H1 (cell line): ENCODE measurements at regions not wholly inside any gene's neighbourhood (a gene's known extent, or its start where the extent isn't known, plus 50 kb on each side); places are given as distances from the start of the nearest gene placed in this dataset.

Experiments
- CTCF ChIA-PET: fragments of 300-600 bp; sonication (Branson Sonifier 250); formaldehyde crosslinking; loops from one replicate; lab custom pipeline; 2021; ENCODE audit not compliant: partially characterized antibody; lab: Charles Lee
- POLR2A ChIA-PET: fragments of 300-600 bp; sonication (Branson Sonifier 250); formaldehyde crosslinking; loops from one replicate; lab custom pipeline; 2021; ENCODE audit warnings: inconsistent platforms; ENCODE audit not compliant: partially characterized antibody; lab: Charles Lee
- DNase-seq, 2 experiments: peaks; one replicate each; pipeline versions ENCODE4 v3.0.0 to v3.0.0-alpha.2; 2010 to 2022; ENCODE audit warnings: low spot score in 2 of 2, low read depth in 1 of 2, mixed read lengths in 1 of 2
- FAIRE-seq: peaks from 2 replicates; lab custom pipeline; 2011; peaks lifted over from hg19 to GRCh38; lab: Jason Lieb, UNC
- H2AFZ ChIP-seq: 2 replicates; pipeline ENCODE4 v1.8.1; 2012; ENCODE audit warnings: low read length, inconsistent platforms
- H2AK5ac ChIP-seq: 2 replicates; pipeline ENCODE4 v1.6.1; 2013; ENCODE audit warnings: low read depth, low read length
- H2BK120ac ChIP-seq: replicated peaks from 2 replicates; pipeline ENCODE3; 2013; ENCODE audit warnings: low read depth, low read length, inconsistent platforms
- H2BK12ac ChIP-seq: 2 replicates; pipeline ENCODE4 v1.6.1; 2013; ENCODE audit warnings: low read depth, low read length
- H2BK15ac ChIP-seq: 2 replicates; pipeline ENCODE4 v1.6.1; 2013; ENCODE audit warnings: low read length
- H2BK20ac ChIP-seq: 2 replicates; pipeline ENCODE4 v1.6.1; 2013; ENCODE audit warnings: low read length
- H2BK5ac ChIP-seq: 2 replicates; pipeline ENCODE4 v1.6.1; 2013; ENCODE audit warnings: low read depth, low read length
- H3K14ac ChIP-seq: 2 replicates; pipeline ENCODE4 v1.6.1; 2013; ENCODE audit warnings: inconsistent platforms; ENCODE audit not compliant: insufficient read length
- H3K18ac ChIP-seq: 2 replicates; pipeline ENCODE4 v1.6.1; 2013; ENCODE audit warnings: low read length; ENCODE audit errors: extremely low read depth
- H3K23ac ChIP-seq: 2 replicates; pipeline ENCODE4 v1.6.1; 2013; ENCODE audit warnings: inconsistent platforms; ENCODE audit not compliant: insufficient read length
- H3K23me2 ChIP-seq: 2 replicates; pipeline ENCODE4 v1.6.1; 2013; ENCODE audit warnings: low read depth, low read length
- H3K27ac ChIP-seq: 2 replicates; pipeline ENCODE4 v1.6.1; 2011; ENCODE audit warnings: low read depth, low read length, inconsistent platforms
- H3K27me3 ChIP-seq, 4 experiments: replicated peaks in 1 of 4; 1 replicate in 1 of 4; 2 replicates in 3 of 4; pipeline versions ENCODE4 v1.6.1 to v1.8.1; 2011 to 2013; ENCODE audit warnings: low read length in 3 of 4, mild to moderate bottlenecking in 3 of 4, inconsistent platforms in 2 of 4, mixed read lengths in 2 of 4, moderate library complexity in 1 of 4; ENCODE audit not compliant: control insufficient read depth in 3 of 4, insufficient read depth in 3 of 4; ENCODE audit errors: extremely low read depth in 1 of 4
- H3K36me3 ChIP-seq, 4 experiments: 2 replicates each; pipeline versions ENCODE4 v1.6.1 to v1.8.1; 2011 to 2013; ENCODE audit warnings: mild to moderate bottlenecking in 4 of 4, low read length in 3 of 4, moderate library complexity in 2 of 4, control low read depth in 1 of 4, inconsistent platforms in 1 of 4; ENCODE audit not compliant: insufficient read depth in 4 of 4, control insufficient read depth in 2 of 4
- H3K4ac ChIP-seq: replicated peaks from 2 replicates; pipeline ENCODE3; 2013; ENCODE audit warnings: low read length, low read depth, mixed read lengths, inconsistent platforms; ENCODE audit not compliant: insufficient read length
- H3K4me1 ChIP-seq, 4 experiments: replicated peaks in 1 of 4; 1 replicate in 1 of 4; 2 replicates in 3 of 4; pipeline versions ENCODE4 v1.6.1 to v1.8.1; 2011 to 2013; ENCODE audit warnings: low read length in 3 of 4, inconsistent platforms in 2 of 4, mixed read lengths in 1 of 4; ENCODE audit not compliant: insufficient read depth in 4 of 4, control insufficient read depth in 3 of 4
- H3K4me2 ChIP-seq, 2 experiments: 2 replicates each; pipeline versions ENCODE4 v1.6.1 to v1.8.1; 2011 to 2013; ENCODE audit warnings: low read depth in 2 of 2, low read length in 2 of 2, control low read depth in 1 of 2, inconsistent platforms in 1 of 2, mild to moderate bottlenecking in 1 of 2; ENCODE audit not compliant: insufficient read depth in 1 of 2
- H3K4me3 ChIP-seq, 4 experiments: fragments of 200-600, 300-600 bp in 1 of 4; sonication (generic), shearing (Covaris generic), sonication (Bioruptor Twin) in 1 of 4; 2 replicates each; pipeline versions ENCODE4 v1.5.1 to v1.8.1; 2011 to 2016; ENCODE audit warnings: low read length in 4 of 4, low read depth in 3 of 4, control low read depth in 2 of 4, inconsistent platforms in 2 of 4, mild to moderate bottlenecking in 2 of 4, mixed read lengths in 1 of 4, moderate library complexity in 1 of 4; ENCODE audit not compliant: insufficient read depth in 2 of 4; ENCODE audit errors: extremely low read depth in 1 of 4
- H3K56ac ChIP-seq: replicated peaks from 2 replicates; pipeline ENCODE3; 2013; ENCODE audit warnings: low read depth, mild to moderate bottlenecking, mixed read lengths, low read length, inconsistent platforms; ENCODE audit not compliant: insufficient read length
- H3K79me1 ChIP-seq: 2 replicates; pipeline ENCODE4 v1.6.1; 2013; ENCODE audit warnings: low read depth, low read length, control low read depth
- H3K79me2 ChIP-seq, 2 experiments: 2 replicates each; pipeline versions ENCODE4 v1.6.1 to v1.8.1; 2012 to 2013; ENCODE audit warnings: low read length in 2 of 2, mild to moderate bottlenecking in 2 of 2, inconsistent platforms in 1 of 2; ENCODE audit not compliant: insufficient read depth in 2 of 2, control insufficient read depth in 1 of 2
- H3K9ac ChIP-seq, 4 experiments: replicated peaks in 1 of 4; 1 replicate in 1 of 4; 2 replicates in 3 of 4; pipeline versions ENCODE4 v1.6.1 to v1.8.1; 2011 to 2013; ENCODE audit warnings: low read depth in 3 of 4, low read length in 3 of 4, control low read depth in 2 of 4, mild to moderate bottlenecking in 2 of 4, moderate library complexity in 2 of 4, inconsistent platforms in 1 of 4; ENCODE audit errors: extremely low read depth in 1 of 4
- H3K9me3 ChIP-seq, 2 experiments: 2 replicates each; pipeline versions ENCODE4 v1.6.1 to v1.8.1; 2012 to 2013; ENCODE audit warnings: mild to moderate bottlenecking in 2 of 2, moderate library complexity in 2 of 2, control low read depth in 1 of 2, inconsistent platforms in 1 of 2, low read depth in 1 of 2, low read length in 1 of 2, mixed read lengths in 1 of 2; ENCODE audit not compliant: insufficient read depth in 2 of 2
- H4K20me1 ChIP-seq, 2 experiments: replicated peaks in 1 of 2; 2 replicates each; pipeline versions ENCODE3 to v1.8.1; 2011 to 2013; ENCODE audit warnings: inconsistent platforms in 2 of 2, low read length in 2 of 2, mild to moderate bottlenecking in 1 of 2; ENCODE audit not compliant: insufficient read depth in 2 of 2, control insufficient read depth in 1 of 2
- H4K5ac ChIP-seq: 2 replicates; pipeline ENCODE4 v1.6.1; 2013; ENCODE audit warnings: low read length, low read depth, mixed read lengths, inconsistent platforms; ENCODE audit not compliant: insufficient read length
- H4K8ac ChIP-seq: 2 replicates; pipeline ENCODE4 v1.8.0; 2013; ENCODE audit warnings: mild to moderate bottlenecking, moderate library complexity, low read length, inconsistent platforms; ENCODE audit not compliant: insufficient read depth; ENCODE audit errors: extremely low read depth
- H4K91ac ChIP-seq: replicated peaks from 2 replicates; pipeline ENCODE3; 2013; ENCODE audit warnings: low read length, mixed read lengths, inconsistent platforms; ENCODE audit not compliant: insufficient read length
- CBX5 ChIP-seq: fragments of 300-800, 300-1000 bp; sonication (generic); IDR thresholded peaks from 2 replicates; pipeline ENCODE4 v1.7.1; 2016; ENCODE audit warnings: antibody characterized with exemption, low read length, low read depth
- MAFK ChIP-seq: IDR thresholded peaks from 2 replicates; pipeline ENCODE4 v1.6.1; 2012; ENCODE audit warnings: low read depth, mild to moderate bottlenecking, improper control_type of control experiment, low read length
- SIRT6 ChIP-seq: IDR thresholded peaks from one replicate; pipeline ENCODE4 v1.7.1; 2012; ENCODE audit warnings: low read length, inconsistent platforms
- SP4 ChIP-seq: IDR thresholded peaks from 2 replicates; pipeline ENCODE4 v1.6.1; 2012; ENCODE audit warnings: low read length, inconsistent platforms
- WGBS, 2 experiments: shearing (Covaris generic) in 1 of 2; methylation state at CpG; one replicate each; pipeline versions ENCODE4 v1.1.6 to v1.1.7; 2013 to 2015; ENCODE audit warnings: low lambda C conversion rate in 2 of 2, mixed read lengths in 2 of 2, inconsistent platforms in 1 of 2, low coverage in 1 of 2, missing lambda C conversion rate in 1 of 2; ENCODE audit not compliant: insufficient replicate concordance in 2 of 2, insufficient coverage in 1 of 2, insufficient read length in 1 of 2; ENCODE audit errors: extremely low coverage in 1 of 2, missing lambda C conversion rate in 1 of 2; 5-methylcytosine and 5-hydroxymethylcytosine counted together
- TF ChIP-seq, protein P1 (sequence below): IDR thresholded peaks from 2 replicates; pipeline ENCODE4 v1.6.1; 2011; ENCODE audit warnings: low read length, improper control_type of control experiment

DNA sequence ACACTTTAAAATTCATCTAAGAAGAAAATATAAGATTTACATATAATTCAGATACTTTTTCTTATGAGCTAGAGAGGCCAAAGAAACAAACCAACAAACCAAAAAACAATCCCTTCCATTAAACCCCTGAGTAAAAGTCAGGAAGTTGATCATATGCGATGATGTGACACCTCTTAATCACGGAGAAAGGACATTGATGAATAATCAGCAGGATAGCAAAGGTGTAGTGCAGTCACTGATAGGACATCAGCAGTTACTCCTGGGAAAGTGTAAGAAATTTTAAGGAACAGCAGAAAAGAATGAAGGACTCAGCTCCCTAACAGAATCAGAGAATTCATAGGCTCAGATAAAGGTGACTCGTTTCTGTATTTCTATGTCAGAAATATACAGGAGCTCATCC lies 202.4 kb upstream of the EDNRB start:
- no peak overlapping the region for H3K23ac ChIP-seq
- FAIRE-seq, result no peak
- no peak overlapping the region for H3K9ac ChIP-seq

More for the DNA sequence above, 202.4 kb upstream of the EDNRB start:
- H3K18ac ChIP-seq, result no peak overlapping the region
- no peak overlapping the region for H2BK15ac ChIP-seq
- 47% methylated on average over 3 of the region's 3 CpGs; no CpG with 5 or more reads in 1 of the 2 experiments for WGBS, 2 experiments
- ChIA-PET POLR2A (no interaction called here), CTCF (interaction anchor here (0.6 to 4.0 kb wide), 51 partner anchors 9 to 1961 kb away, joined by 3 to 78 read pairs (median 4); no protein-coding TSS in a partner anchor)
- no peak overlapping the region for H3K27ac ChIP-seq
- TF ChIP-seq SP4 (no peak), SIRT6 (no peak), MAFK (no peak), CBX5 (no peak)
- TF ChIP-seq, protein P1, sequence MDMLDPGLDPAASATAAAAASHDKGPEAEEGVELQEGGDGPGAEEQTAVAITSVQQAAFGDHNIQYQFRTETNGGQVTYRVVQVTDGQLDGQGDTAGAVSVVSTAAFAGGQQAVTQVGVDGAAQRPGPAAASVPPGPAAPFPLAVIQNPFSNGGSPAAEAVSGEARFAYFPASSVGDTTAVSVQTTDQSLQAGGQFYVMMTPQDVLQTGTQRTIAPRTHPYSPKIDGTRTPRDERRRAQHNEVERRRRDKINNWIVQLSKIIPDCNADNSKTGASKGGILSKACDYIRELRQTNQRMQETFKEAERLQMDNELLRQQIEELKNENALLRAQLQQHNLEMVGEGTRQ, result no peak
- DNase-seq, result no peak
- no peaks in the 10 kb centered on the region for H3K79me2 ChIP-seq
- H3K4me3 ChIP-seq, result no peak overlapping the region
- peak overlapping the region; percentile 44 for H2BK120ac ChIP-seq
- H3K27me3 ChIP-seq, result no peaks in the 10 kb centered on the region
- no peak overlapping the region for H3K14ac ChIP-seq
- H2AK5ac ChIP-seq, result no peak overlapping the region
- no peaks in the 10 kb centered on the region for H4K20me1 ChIP-seq
- no peak overlapping the region for H2AFZ ChIP-seq
- no peaks in the 10 kb centered on the region for H3K79me1 ChIP-seq
- H3K9me3 ChIP-seq, result peaks cover 0 to 5% of the 10 kb centered on the region in 2 experiments; a peak in 1 of 4 replicates
- no peak overlapping the region for H2BK12ac ChIP-seq
- H4K5ac ChIP-seq, result no peak overlapping the region
- H2BK5ac ChIP-seq, result peak overlapping the region; percentile 12; the same call in 1 of the 2 replicates
- H4K91ac ChIP-seq, result no peak overlapping the region
- no peaks in the 10 kb centered on the region for H3K36me3 ChIP-seq
- H3K56ac ChIP-seq, result no peak overlapping the region
- peaks cover 0 to 5% (median 2%) of the 10 kb centered on the region in 4 experiments; a peak in 4 of 7 replicates for H3K4me1 ChIP-seq
- H3K4ac ChIP-seq, result no peak overlapping the region
- H3K23me2 ChIP-seq, result no peaks in the 10 kb centered on the region
- no peak overlapping the region for H4K8ac ChIP-seq
- no peak overlapping the region for H2BK20ac ChIP-seq
- no peak overlapping the region for H3K4me2 ChIP-seq
